NCI-H1694 (cell line): ENCODE measurements at regions not wholly inside any gene's neighbourhood (a gene's known extent, or its start where the extent isn't known, plus 50 kb on each side); places are given as distances from the start of the nearest gene placed in this dataset.

Experiments
- DNase-seq: peaks from one replicate; lab custom pipeline; 2025; lab: John Stamatoyannopoulos, UW

- DNase-seq: no peak
Observed at GRCh38 chr12:20196767-20197166, 171.6 kb upstream of the PDE3A start.

- DNase-seq: no peak
Observed at GRCh38 chr12:20197411-20197810, 170.9 kb upstream of the PDE3A start.

- DNase-seq: no peak
Observed at GRCh38 chr12:20199780-20200179, 168.6 kb upstream of the PDE3A start.

- no peak for DNase-seq
Observed at GRCh38 chr12:20201733-20202132, 166.6 kb upstream of the PDE3A start.

DNA sequence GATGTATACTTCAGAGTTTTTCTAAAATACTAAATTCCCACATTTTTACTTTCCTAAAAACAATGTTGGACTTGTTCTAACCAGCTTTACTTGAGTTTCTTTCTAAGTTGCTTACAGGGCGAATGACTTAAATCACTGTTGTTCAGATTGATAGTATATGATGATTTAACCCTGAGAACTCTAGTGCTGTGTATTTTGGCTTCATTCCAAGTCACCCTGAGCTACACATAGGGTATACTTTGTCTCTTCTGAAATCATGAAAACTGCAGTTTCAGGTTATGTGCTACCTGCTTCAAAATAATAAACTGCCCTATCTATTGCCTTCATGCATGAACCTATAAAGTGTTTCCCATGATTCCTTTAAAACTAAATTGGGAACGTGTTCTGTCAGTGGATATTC is 162.5 kb upstream of the PDE3A start:
- no peak for DNase-seq

DNA sequence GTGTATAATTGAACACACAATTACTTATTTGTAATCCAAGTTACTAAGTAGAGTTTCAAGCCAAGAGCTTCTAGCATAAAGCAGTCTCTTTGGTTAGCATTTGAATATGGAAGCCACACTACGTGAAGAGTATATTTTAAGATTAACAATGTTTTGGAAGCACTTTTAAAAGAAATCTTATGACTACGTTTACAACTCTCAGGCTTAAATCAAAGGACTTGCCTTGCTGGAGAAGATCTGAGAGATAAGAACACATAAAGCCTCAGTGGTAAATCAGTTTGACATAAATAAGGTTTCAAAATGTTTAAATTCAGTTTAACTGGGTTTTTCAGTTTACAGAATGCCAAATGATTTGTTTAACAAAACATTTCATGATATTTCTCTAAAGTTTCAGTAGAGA is 161.9 kb upstream of the PDE3A start:
- DNase-seq: no peak

DNA sequence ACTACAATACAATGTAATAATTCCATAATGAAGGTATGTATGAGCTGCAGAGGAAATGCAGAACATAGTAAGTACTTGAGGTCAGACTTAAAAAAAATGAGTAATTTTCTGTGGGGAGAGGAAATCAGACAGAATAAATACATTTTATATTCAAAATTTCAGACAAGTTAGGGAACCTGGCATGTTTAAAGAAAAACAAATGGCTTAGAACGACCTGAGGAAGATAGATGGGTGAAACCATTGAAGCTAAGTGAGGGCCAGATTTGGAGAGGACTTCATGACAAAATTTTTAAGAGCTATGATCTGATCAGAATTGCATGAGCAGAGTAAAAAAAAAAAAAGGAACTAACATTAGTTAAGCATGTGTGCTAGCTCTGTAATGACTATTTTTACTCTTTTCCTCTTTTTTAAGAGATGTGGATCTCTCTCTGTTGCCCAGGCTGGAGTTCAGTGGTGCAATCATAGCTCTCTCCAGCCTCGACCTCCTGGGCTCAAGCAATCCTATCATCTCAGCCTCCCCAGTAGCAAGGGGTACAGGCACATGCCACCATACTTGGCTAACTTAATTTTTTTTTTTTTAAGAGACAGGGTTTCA is 157.6 kb upstream of the PDE3A start:
- no peak for DNase-seq

GRCh38 chr12:20211541-20211940 is 156.8 kb upstream of the PDE3A start:
- DNase-seq: no peak

DNA sequence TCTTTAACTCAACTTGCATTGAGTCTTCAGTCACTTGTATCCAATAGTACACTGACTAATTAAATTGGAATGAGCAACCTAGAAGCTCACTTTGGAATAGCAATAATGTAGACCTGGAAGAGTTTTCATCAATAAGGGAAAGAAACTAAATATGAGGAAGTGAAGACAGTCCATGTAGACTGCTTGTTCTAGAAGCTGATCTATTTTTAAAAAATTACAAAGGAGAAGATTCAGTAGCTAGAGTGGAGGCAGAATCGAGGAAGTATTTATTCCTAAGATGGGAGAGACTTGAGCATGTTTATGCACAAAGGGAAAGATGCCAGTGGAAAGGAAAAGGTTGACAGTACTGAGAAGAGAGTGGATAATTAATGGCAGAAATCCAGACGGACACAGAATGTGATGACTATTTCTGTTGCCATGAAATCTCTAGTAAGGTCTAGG is 156.3 kb upstream of the PDE3A start:
- peak; percentile 11 for DNase-seq

DNA sequence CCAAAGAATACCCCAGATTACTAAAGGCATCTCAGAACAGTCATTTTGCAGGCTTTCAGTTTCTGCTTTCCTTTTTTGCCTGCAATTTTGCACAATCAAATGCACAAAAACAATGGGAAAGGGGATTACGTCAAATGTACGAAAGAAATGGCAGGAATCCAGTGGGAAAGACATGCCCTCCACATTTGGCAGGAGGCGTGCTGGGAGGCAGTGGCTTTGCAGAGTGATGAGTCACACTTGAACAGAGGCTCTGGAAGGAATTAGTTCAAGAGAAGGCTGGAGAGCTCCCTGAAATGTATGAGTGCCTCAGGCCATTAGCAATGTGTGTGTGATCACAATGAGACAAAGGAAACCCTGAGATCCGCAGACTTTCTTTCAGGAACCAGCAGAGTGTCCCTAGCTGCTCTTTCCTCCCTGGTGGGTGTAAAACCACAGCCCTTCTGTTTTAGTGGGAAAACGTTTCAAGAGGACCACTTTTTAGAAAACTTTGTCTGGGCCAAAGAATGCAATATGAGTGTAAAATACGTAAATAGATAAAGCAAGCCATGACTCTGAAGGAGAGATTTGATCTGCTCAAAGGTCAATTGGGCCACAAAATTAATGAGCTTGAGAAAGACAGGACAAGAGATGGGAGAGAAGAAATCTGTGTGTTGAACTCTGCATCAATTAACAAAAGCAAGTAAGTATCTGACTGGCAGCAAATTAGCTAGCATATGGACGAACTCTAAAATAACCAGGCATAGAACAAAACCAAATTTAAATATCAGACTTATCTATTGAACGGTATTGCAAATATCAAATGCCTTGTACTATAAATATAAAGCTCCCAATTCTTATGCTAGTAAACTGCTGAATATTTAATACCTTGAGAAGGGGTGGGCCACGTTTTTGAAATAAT is 155.4 kb upstream of the PDE3A start:
- DNase-seq: peak; percentile 97

DNA sequence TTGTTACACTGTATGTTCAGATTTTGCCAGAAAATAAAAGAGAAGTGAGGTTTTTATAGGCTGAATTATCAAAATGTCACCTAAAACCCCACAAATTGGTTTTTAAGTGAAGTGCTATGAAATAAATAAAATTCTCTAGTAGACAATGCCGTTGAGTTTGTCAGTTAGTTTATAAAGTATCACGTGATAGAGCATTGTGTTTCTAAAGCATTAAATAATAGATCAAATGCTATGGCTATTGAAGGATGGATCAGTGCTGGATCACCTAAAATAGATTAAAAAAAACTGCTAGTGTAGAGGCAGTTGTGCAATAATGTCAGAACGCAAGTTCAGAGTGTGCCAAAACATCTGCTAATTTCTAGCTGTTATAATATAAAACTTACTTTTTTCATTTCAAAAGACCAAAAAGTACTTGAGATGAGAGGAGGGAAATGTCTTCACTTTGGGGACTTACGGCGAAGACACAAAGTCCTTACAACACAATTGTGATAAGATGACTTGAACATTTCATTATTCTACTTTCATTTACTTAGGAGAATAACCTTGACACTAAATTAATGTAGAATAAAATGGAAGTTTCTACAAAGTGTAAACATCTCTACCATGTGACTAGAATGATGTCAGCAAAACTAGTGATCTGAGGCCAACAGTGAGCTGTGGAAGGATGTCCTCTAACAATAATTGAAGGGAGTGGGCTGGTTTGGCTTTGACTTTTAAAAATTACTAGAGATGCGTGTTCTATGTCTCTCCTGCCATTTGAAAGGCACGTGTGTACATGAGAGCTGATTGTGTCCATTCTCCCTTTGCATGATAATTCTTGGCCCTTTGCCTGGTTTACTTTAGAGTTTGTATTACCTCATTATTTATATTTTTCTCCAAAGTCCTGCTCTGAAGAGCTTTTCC is 154.4 kb upstream of the PDE3A start:
- DNase-seq: no peak

DNA sequence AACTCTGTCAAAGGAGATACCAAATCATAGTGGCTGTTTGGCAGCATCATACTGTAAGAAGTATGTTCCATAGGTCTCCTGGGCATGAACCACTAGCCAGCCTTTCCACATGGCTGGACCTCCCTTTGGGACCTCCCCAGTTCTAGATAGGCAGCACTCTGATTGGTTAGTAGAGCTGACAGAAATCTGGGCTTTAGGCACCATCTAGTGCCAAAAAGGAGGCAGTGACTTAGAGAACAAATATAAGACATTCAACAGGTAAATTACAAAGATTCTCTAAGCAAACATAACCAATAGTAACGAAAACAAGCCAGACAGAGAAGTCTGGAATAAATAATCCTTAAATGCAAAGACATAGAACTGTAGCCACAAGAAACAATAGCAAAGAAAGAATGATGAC is 148.0 kb upstream of the PDE3A start:
- no peak for DNase-seq

DNA sequence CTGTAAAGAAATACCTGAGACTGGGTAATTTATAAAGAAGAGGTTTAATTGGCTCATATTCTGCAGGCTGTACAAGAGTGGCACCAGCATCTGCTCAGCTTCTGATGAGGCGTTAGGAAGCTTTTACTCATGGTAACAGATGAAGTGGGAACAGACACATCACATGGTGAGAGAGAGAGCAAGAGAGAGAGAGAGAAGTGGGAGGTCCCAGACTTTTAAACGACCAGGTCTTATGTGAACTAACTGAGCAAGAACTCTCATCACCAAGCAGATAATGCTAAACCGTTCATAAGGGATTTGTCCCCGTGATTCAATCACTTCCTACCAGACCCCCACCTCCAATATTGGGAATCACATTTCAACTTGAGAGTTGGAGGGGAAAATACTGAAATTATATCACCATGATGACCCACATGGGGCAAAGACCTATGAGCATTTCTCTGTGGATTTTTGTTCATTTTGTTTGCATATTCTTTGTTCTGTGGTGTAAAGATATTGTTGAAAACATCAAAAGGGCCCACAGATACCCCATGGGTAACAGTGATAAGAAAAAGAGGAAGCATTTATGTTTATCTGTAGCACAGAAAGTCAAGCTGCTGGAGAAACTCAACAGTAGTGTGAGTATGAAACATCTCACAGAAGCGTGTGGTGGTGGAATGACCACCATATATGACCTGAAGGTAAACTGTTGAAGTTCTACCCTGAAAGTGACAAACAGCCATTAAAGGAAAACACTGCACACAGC is 135.2 kb upstream of the PDE3A start:
- no peak for DNase-seq

DNA sequence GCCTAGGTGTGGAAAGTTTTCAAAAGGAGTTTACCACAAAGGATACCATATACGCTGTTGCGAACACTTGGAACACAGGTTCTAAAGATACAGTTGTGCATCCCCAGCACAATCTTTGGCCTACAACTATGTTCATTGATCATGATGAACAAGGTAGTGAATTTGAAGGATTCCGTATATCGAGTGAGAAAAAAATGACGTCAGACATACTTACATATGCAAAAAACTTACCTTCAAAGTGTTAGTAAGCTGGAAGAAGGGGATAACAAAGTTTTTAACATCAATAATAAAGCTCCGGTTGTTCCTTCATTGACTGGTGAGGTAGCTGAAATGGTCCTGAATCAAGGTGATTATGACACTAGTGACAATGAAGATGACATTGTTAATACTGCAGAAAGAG is 133.9 kb upstream of the PDE3A start:
- no peak for DNase-seq

- DNase-seq: no peak
Observed at GRCh38 chr12:20237091-20237490, 131.2 kb upstream of the PDE3A start.

DNA sequence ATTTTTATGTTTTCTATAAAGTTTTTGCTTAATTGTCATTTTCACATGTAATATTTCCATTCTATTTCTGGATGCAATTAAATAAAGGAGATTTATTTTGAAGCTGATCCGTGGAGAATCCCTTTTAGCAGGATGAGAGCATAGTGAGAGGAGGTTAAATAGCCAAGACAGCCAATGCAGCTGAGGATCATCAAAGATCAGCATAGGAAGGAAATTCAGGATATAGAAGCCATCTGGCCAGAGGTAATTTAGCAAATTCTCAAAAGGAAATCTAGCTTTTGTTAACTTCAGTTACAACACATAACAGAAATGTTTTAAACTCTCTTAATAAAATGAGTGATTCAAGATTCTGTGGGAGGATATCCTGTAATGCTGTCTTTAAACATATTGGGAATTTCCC is 122.8 kb upstream of the PDE3A start:
- DNase-seq: no peak

DNA sequence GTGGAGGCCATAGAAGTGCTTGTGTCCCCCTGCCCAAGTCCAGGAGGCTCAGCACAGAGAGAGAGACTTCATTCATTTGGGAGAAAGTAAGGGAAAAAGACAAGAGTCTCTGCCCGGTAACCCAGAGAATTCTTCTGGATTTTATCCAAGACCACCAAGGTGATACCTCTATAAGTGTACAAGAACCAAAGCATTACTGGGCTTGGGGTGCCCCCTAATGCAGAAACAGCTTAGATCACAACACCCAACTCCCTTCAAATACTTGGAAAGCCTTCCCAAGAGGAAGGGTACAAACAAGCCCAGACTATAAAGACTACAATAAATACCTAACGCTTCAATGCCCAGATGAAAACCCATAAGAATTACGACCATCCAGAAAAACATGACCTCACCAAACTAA is 119.7 kb upstream of the PDE3A start:
- DNase-seq: no peak

GRCh38 chr12:20250761-20251160 is 117.6 kb upstream of the PDE3A start:
- DNase-seq: no peak

- DNase-seq: no peak
Observed at GRCh38 chr12:20257311-20257710, 111.0 kb upstream of the PDE3A start.

DNA sequence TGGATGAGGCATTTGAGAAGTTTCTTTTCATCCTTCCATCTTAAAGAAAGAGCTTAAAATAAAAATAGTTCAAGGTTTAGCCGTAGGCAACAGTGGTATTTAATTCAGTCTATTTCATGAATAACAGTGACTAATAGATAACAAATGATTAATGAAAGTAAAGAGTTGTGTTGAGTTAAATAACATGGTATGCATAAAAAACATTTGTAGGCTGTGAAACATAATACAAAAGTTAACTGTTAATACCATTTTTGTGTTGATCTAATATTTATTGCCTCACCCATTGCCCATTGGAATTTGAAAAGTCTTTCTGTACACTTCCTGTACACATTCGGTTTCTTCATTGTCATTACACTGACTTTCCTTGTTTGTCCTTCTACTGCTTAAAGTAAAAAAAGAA is 108.6 kb upstream of the PDE3A start:
- DNase-seq: no peak

- no peak for DNase-seq
Observed at GRCh38 chr12:20260851-20261250, 107.5 kb upstream of the PDE3A start.

DNA sequence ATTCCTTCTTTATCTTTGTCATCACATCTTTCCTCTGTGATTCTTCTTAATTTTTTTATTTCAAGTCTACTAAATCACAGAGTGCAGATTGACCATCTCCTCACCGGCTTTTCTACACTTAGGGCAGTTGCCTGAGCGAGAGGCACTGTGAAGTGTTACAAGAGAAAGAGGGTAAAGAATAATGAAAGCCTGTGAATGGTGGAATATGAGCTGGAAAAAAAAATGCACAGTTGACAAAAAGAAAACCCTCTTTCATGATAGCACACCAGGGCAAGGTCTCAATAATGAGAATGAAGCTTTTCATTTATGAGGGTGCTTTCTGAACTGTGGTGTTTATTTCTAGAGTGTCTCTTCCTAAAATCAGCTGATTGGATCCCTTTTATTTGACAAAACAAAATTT is 106.2 kb upstream of the PDE3A start:
- no peak for DNase-seq
